HG02884 (cell line): ENCODE measurements at regions not wholly inside any gene's neighbourhood (a gene's known extent, or its start where the extent isn't known, plus 50 kb on each side); places are given as distances from the start of the nearest gene placed in this dataset.

Experiments
- ATAC-seq: cut with Tn5 transposase; IDR thresholded peaks from one replicate; pipeline ENCODE4 v1.9.1; 2021; ENCODE audit warnings: mild to moderate bottlenecking, moderate library complexity; ENCODE audit not compliant: unreplicated experiment

GRCh38 chr18:46405832-46406538 lies 251.0 kb downstream of the LOXHD1 start:
- ATAC-seq, result no peak

- ATAC-seq, result no peak
Observed at GRCh38 chr18:46406539-46406932, 250.5 kb downstream of the LOXHD1 start.

- no peak for ATAC-seq
Observed at GRCh38 chr18:46407486-46408166, 249.4 kb downstream of the LOXHD1 start.

- ATAC-seq, result no peak
Observed at GRCh38 chr18:46408334-46408987, 248.6 kb downstream of the LOXHD1 start.

- ATAC-seq, result no peak
Observed at GRCh38 chr18:46411191-46411828, 245.7 kb downstream of the LOXHD1 start.

GRCh38 chr18:46411867-46412690 lies 244.9 kb downstream of the LOXHD1 start:
- no peak for ATAC-seq

GRCh38 chr18:46412916-46413315 lies 244.1 kb downstream of the LOXHD1 start:
- ATAC-seq, result no peak

GRCh38 chr18:46413684-46414083 lies 243.3 kb downstream of the LOXHD1 start:
- ATAC-seq, result no peak

- ATAC-seq, result no peak
Observed at GRCh38 chr18:46414863-46415262, 242.2 kb downstream of the LOXHD1 start.

- ATAC-seq, result no peak
Observed at GRCh38 chr18:46415532-46416252, 241.3 kb downstream of the LOXHD1 start.

- no peak for ATAC-seq
Observed at GRCh38 chr18:46416706-46417638, 240.0 kb downstream of the LOXHD1 start.

- no peak for ATAC-seq
Observed at GRCh38 chr18:46418663-46419260, 238.3 kb downstream of the LOXHD1 start.

GRCh38 chr18:46419391-46420141 lies 237.5 kb downstream of the LOXHD1 start:
- no peak for ATAC-seq

GRCh38 chr18:46421973-46422551 lies 235.0 kb downstream of the LOXHD1 start:
- ATAC-seq, result no peak

GRCh38 chr18:46422552-46423055 lies 234.4 kb downstream of the LOXHD1 start:
- no peak for ATAC-seq

GRCh38 chr18:46423226-46423805 lies 233.7 kb downstream of the LOXHD1 start:
- no peak for ATAC-seq

- ATAC-seq, result no peak
Observed at GRCh38 chr18:46424898-46425297, 232.1 kb downstream of the LOXHD1 start.
